ENCODE measurements at regions not wholly inside any gene's neighbourhood (a gene's known extent, or its start where the extent isn't known, plus 50 kb on each side); places are given as distances from the start of the nearest gene placed in this dataset.
"Not testable (repeated sequence)": the region's sequence is repeated elsewhere in the genome, so short reads cannot be mapped to it uniquely, and the experiment has no call there.

DNA sequence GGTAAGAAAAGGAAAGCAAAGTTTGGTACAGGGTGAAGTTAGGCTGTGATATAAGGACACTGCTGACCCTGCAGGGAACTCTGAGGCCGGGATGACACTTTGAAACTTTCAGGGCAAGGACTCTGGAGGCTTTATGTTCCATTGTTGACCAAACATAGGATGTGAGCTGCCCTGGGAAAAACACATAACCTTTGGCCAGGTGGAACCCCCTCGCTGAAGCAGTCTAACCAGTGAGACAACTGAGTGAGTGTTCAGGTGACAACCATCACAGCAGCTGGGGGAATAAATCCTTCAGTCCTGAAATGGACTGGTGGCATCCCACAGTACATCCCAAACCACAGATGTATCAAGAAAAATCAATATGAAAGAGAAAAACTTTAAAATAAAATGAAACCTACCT is 280.9 kb upstream of the CDH2 start:
- intact Hi-C loops (cut with micrococcal nuclease), result no loop called here
- H3K9me3 Mint-ChIP-seq, result peaks cover 8% of the 10 kb centered on the region
- no peak overlapping the region for H3K4me3 Mint-ChIP-seq
- H3K4me1 Mint-ChIP-seq (ENCODE audit: low read depth), result no peaks in the 10 kb centered on the region
- H3K36me3 Mint-ChIP-seq (ENCODE audit: low read depth), result no peaks in the 10 kb centered on the region
- no peaks in the 10 kb centered on the region for H3K27me3 Mint-ChIP-seq (ENCODE audit: insufficient read depth)
- H3K27ac Mint-ChIP-seq, result no peak overlapping the region
- no peak for DNase-seq (ENCODE audit: low spot score)

- Mint-ChIP-seq H3K4me1 (ENCODE audit: low read depth) (no peaks in the 10 kb centered on the region), H3K27me3 (ENCODE audit: insufficient read depth) (no peaks in the 10 kb centered on the region), H3K9me3 (peaks cover 12% of the 10 kb centered on the region), H3K36me3 (ENCODE audit: low read depth) (no peaks in the 10 kb centered on the region), H3K27ac (no peak overlapping the region), H3K4me3 (no peak overlapping the region)
- no peak for DNase-seq (ENCODE audit: low spot score)
- intact Hi-C loops (cut with micrococcal nuclease), result no loop called here
Measured at GRCh38 chr18:28455971-28456370, 279.0 kb upstream of the CDH2 start.

- Mint-ChIP-seq H3K27ac (no peak overlapping the region), H3K36me3 (ENCODE audit: low read depth) (no peaks in the 10 kb centered on the region), H3K9me3 (peaks cover 24% of the 10 kb centered on the region), H3K4me1 (ENCODE audit: low read depth) (no peaks in the 10 kb centered on the region), H3K27me3 (ENCODE audit: insufficient read depth) (no peaks in the 10 kb centered on the region), H3K4me3 (no peak overlapping the region)
- no peak for DNase-seq (ENCODE audit: low spot score)
- intact Hi-C loops (cut with micrococcal nuclease), result no loop called here
Measured at GRCh38 chr18:28439870-28440269, 262.9 kb upstream of the CDH2 start.

DNA sequence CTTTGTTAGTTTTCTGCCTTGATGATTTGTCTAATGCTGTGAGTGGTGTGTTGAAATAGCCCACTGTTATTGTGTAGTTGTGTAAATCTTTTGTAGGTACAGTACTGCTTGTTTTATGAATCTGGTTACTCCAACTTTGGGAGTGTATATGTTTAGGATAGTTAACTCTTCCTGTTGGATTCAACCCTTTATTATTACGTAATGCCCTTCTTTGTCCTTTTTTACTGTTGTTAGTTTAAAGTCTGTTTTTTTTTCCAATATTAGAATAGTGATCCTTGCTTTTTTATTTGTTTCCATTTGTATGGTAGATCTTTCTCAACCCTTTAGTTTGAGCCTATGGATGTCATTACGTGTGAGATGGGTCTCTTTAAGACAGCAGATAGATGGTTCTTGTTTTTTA is 261.5 kb upstream of the CDH2 start:
- H3K36me3 Mint-ChIP-seq (ENCODE audit: low read depth), result no peaks in the 10 kb centered on the region

GRCh38 chr18:28432339-28432738 is 255.4 kb upstream of the CDH2 start:
- H3K27me3 Mint-ChIP-seq (ENCODE audit: insufficient read depth), result no peaks in the 10 kb centered on the region
- no peak overlapping the region for H3K4me3 Mint-ChIP-seq
- H3K4me1 Mint-ChIP-seq (ENCODE audit: low read depth), result no peaks in the 10 kb centered on the region
- H3K9me3 Mint-ChIP-seq, result peaks cover 10% of the 10 kb centered on the region
- H3K36me3 Mint-ChIP-seq (ENCODE audit: low read depth), result no peaks in the 10 kb centered on the region
- no peak overlapping the region for H3K27ac Mint-ChIP-seq
- intact Hi-C loops (cut with micrococcal nuclease), result no loop called here
- no peak for DNase-seq (ENCODE audit: low spot score)

More for the DNA sequence above, 261.5 kb upstream of the CDH2 start:
- intact Hi-C loops (cut with micrococcal nuclease), result no loop called here
- peaks cover 24% of the 10 kb centered on the region for H3K9me3 Mint-ChIP-seq
- H3K27me3 Mint-ChIP-seq (ENCODE audit: insufficient read depth), result no peaks in the 10 kb centered on the region
- no peak overlapping the region for H3K27ac Mint-ChIP-seq
- no peak for DNase-seq (ENCODE audit: low spot score)
- no peaks in the 10 kb centered on the region for H3K4me1 Mint-ChIP-seq (ENCODE audit: low read depth)
- H3K4me3 Mint-ChIP-seq, result no peak overlapping the region

DNA sequence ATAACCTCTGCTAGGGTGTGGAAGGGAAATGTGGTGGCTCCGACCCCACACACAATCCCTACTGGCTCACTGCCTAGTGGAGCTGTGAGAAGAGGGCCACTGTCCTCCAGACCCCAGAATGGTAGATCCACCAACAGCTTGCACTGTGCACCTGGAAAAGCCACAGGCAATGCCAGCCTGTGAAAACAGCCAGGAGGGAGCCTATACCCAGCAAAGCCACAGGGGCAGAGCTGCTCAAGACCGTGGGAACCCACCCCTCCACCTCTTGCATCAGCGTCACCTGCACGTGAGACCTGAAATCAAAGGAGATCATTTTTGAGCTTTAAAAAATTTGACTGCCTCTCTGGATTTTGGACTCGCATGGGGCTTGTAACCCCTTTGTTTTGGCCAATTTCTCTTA is 249.0 kb upstream of the CDH2 start:
- peaks cover 28% of the 10 kb centered on the region for H3K9me3 Mint-ChIP-seq
- H3K27me3 Mint-ChIP-seq (ENCODE audit: insufficient read depth), result no peaks in the 10 kb centered on the region
- intact Hi-C loops (cut with micrococcal nuclease), result no loop called here
- no peak for DNase-seq (ENCODE audit: low spot score)
- H3K4me3 Mint-ChIP-seq, result no peak overlapping the region
- no peaks in the 10 kb centered on the region for H3K4me1 Mint-ChIP-seq (ENCODE audit: low read depth)
- H3K27ac Mint-ChIP-seq, result no peak overlapping the region
- H3K36me3 Mint-ChIP-seq (ENCODE audit: low read depth), result no peaks in the 10 kb centered on the region

DNA sequence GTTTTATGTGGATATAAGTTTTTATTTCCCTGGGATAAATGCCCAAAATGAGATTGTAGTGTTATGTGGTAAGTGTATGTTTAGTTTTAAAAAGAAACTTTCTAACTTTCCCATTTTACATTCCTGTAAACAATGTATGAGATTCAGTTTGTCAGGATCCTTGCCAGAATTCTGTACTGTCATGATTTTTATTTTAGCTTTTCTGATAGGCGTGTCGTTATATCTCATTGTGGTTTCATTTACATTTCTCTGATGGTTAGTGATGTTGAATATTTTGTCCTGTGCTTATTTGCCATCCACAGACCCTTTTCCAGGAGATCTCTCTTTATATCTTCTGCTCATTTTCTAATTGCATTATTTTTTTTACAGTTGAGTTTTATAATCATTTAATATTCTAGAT is 245.6 kb upstream of the CDH2 start:
- peaks cover 21% of the 10 kb centered on the region for H3K9me3 Mint-ChIP-seq
- H3K36me3 Mint-ChIP-seq (ENCODE audit: low read depth), result no peaks in the 10 kb centered on the region
- H3K4me3 Mint-ChIP-seq, result no peak overlapping the region
- intact Hi-C loops (cut with micrococcal nuclease), result no loop called here
- DNase-seq (ENCODE audit: low spot score), result no peak
- no peaks in the 10 kb centered on the region for H3K27me3 Mint-ChIP-seq (ENCODE audit: insufficient read depth)
- no peak overlapping the region for H3K27ac Mint-ChIP-seq
- no peaks in the 10 kb centered on the region for H3K4me1 Mint-ChIP-seq (ENCODE audit: low read depth)

DNA sequence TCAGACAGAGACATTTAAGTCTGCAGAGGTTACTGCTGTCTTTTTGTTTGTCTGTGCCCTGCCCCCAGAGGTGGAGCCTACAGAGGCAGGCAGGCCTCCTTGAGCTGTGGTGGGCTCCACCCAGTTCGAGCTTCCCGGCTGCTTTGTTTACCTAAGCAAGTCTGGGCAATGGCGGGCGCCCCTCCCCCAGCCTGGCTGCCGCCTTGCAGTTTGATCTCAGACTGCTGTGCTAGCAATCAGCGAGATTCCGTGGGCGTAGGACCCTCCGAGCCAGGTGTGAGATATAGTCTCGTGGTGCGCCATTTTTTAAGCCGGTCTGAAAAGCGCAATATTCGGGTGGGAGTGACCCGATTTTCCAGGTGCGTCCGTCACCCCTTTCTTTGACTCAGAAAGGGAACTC is 245.0 kb upstream of the CDH2 start:
- H3K4me3 Mint-ChIP-seq; DNase-seq (ENCODE audit: low spot score); H3K27ac Mint-ChIP-seq; intact Hi-C loops (cut with micrococcal nuclease); H3K36me3 Mint-ChIP-seq (ENCODE audit: low read depth); H3K27me3 Mint-ChIP-seq (ENCODE audit: insufficient read depth); H3K4me1 Mint-ChIP-seq (ENCODE audit: low read depth): not testable (repeated sequence)
- H3K9me3 Mint-ChIP-seq, result peaks cover 17% of the 10 kb centered on the region

DNA sequence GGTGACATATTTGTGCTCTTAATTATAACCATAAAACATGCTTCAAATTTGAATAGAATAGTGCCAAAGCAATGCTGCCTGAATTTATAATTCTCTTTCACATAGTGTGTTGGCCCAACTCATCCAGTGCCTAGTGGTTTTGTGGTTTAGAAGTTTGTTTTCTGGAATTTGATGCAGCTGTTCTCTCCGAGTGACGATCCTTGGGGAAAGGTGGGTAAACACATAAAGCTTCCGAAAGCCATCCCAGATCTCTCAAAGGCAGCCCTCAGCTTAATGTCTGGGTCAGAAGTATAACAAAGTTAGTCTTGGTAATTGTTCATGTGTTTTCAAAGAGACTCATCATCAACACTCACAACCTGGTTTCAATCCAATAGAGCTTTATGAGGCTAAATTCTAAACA is 235.6 kb upstream of the CDH2 start:
- Mint-ChIP-seq H3K9me3 (peaks cover 4% of the 10 kb centered on the region), H3K4me3 (no peak overlapping the region), H3K27me3 (ENCODE audit: insufficient read depth) (no peaks in the 10 kb centered on the region), H3K27ac (no peak overlapping the region), H3K36me3 (ENCODE audit: low read depth) (no peaks in the 10 kb centered on the region), H3K4me1 (ENCODE audit: low read depth) (no peaks in the 10 kb centered on the region)
- intact Hi-C loops (cut with micrococcal nuclease), result no loop called here
- no peak for DNase-seq (ENCODE audit: low spot score)

- Mint-ChIP-seq H3K36me3 (ENCODE audit: low read depth) (no peaks in the 10 kb centered on the region), H3K9me3 (peaks cover 4% of the 10 kb centered on the region), H3K4me3 (no peak overlapping the region), H3K27ac (no peak overlapping the region), H3K27me3 (ENCODE audit: insufficient read depth) (no peaks in the 10 kb centered on the region), H3K4me1 (ENCODE audit: low read depth) (no peaks in the 10 kb centered on the region)
- intact Hi-C loops (cut with micrococcal nuclease), result no loop called here
- no peak for DNase-seq (ENCODE audit: low spot score)
Measured at GRCh38 chr18:28411806-28412205, 234.9 kb upstream of the CDH2 start.

DNA sequence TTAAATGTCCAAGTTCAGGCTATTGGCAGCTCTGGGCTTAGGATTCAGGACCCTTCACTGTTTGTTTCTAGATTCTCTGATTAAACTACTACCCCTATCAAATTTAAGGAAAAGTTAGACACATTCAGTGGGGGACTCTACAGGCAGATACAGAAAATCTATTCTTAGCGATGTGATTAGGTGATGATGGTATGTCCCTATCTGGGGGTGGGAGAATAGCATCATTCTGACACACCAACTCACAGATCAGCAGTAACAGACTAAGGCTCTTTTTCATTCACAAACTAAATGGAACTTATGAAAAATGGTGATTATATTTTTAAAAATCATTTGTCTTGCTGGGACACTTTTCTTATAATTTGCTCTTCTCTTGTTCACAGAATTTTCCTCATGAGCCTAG is 232.9 kb upstream of the CDH2 start:
- intact Hi-C loops (cut with micrococcal nuclease), result no loop called here
- no peaks in the 10 kb centered on the region for H3K36me3 Mint-ChIP-seq (ENCODE audit: low read depth)
- H3K4me1 Mint-ChIP-seq (ENCODE audit: low read depth), result no peaks in the 10 kb centered on the region
- peaks cover 4% of the 10 kb centered on the region for H3K9me3 Mint-ChIP-seq
- H3K27me3 Mint-ChIP-seq (ENCODE audit: insufficient read depth), result no peaks in the 10 kb centered on the region
- DNase-seq (ENCODE audit: low spot score), result no peak
- no peak overlapping the region for H3K4me3 Mint-ChIP-seq
- H3K27ac Mint-ChIP-seq, result no peak overlapping the region

GRCh38 chr18:28408528-28408927 is 231.6 kb upstream of the CDH2 start:
- Mint-ChIP-seq H3K4me1 (ENCODE audit: low read depth) (no peaks in the 10 kb centered on the region), H3K4me3 (no peak overlapping the region), H3K27ac (no peak overlapping the region), H3K9me3 (peaks cover 4% of the 10 kb centered on the region), H3K27me3 (ENCODE audit: insufficient read depth) (no peaks in the 10 kb centered on the region), H3K36me3 (ENCODE audit: low read depth) (no peaks in the 10 kb centered on the region)
- intact Hi-C loops (cut with micrococcal nuclease), result no loop called here
- no peak for DNase-seq (ENCODE audit: low spot score)

DNA sequence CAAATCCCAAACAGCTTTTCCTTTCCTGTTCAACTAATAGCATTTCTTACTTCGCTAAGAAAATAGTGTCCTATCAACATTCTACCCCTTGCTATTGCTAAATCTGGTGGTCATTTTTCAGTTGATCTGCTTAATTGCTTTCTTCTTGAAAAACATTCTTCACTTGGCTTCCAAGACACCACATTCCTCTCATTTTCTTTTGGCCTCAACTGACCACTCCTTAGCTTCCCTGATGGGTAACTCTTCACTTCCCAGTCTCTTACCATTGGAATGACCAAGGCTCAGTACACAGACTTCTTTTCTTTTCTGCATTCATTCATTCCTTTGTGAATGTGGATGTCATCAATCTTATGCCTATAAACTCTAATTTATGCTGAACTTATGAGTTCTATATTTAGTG is 230.8 kb upstream of the CDH2 start:
- H3K9me3 Mint-ChIP-seq, result peaks cover 4% of the 10 kb centered on the region
- H3K36me3 Mint-ChIP-seq (ENCODE audit: low read depth), result no peaks in the 10 kb centered on the region
- DNase-seq (ENCODE audit: low spot score), result no peak
- no peaks in the 10 kb centered on the region for H3K27me3 Mint-ChIP-seq (ENCODE audit: insufficient read depth)
- H3K4me3 Mint-ChIP-seq, result no peak overlapping the region
- no peaks in the 10 kb centered on the region for H3K4me1 Mint-ChIP-seq (ENCODE audit: low read depth)
- intact Hi-C loops (cut with micrococcal nuclease), result no loop called here
- H3K27ac Mint-ChIP-seq, result no peak overlapping the region

- Mint-ChIP-seq H3K36me3 (ENCODE audit: low read depth) (no peaks in the 10 kb centered on the region), H3K4me3 (no peak overlapping the region), H3K4me1 (ENCODE audit: low read depth) (no peaks in the 10 kb centered on the region), H3K9me3 (no peaks in the 10 kb centered on the region), H3K27me3 (ENCODE audit: insufficient read depth) (no peaks in the 10 kb centered on the region), H3K27ac (no peak overlapping the region)
- no peak for DNase-seq (ENCODE audit: low spot score)
- intact Hi-C loops (cut with micrococcal nuclease), result no loop called here
Measured at GRCh38 chr18:28406533-28406932, 229.6 kb upstream of the CDH2 start.
